Stimulated activated memory B cell treated with anti-CD40 and anti-IgM and Interleukin-4, amounts not matched to agents 10 μg/mL and 1 μg/mL and 100 μg/mL, for 72 hours (primary cell): ENCODE measurements at regions not wholly inside any gene's neighbourhood (a gene's known extent, or its start where the extent isn't known, plus 50 kb on each side); places are given as distances from the start of the nearest gene placed in this dataset.
A peak's percentile ranks its signal among the peaks of the same experiment; 100 is the strongest.

Experiments
- ATAC-seq: fragments of 150-1000 bp; cut with Tn5 transposase; 2 replicates; pipeline ENCODE4 v1.10.0; 2021
- H3K27ac Mint-ChIP-seq: one replicate; pipeline ENCODE4 v1.8.0; 2022; ENCODE audit warnings: mild to moderate bottlenecking, mixed read lengths
- H3K27me3 Mint-ChIP-seq: one replicate; pipeline ENCODE4 v1.8.0; 2022; ENCODE audit warnings: mixed read lengths
- H3K36me3 Mint-ChIP-seq: one replicate; pipeline ENCODE4 v1.8.0; 2022; ENCODE audit warnings: mixed read lengths
- H3K4me1 Mint-ChIP-seq: one replicate; pipeline ENCODE4 v1.8.0; 2022; ENCODE audit warnings: mixed read lengths
- H3K4me3 Mint-ChIP-seq: one replicate; pipeline ENCODE4 v1.8.0; 2022; ENCODE audit warnings: mild to moderate bottlenecking, moderate library complexity, mixed read lengths
- H3K9me3 Mint-ChIP-seq: one replicate; pipeline ENCODE4 v1.8.0; 2022; ENCODE audit warnings: mixed read lengths

- Mint-ChIP-seq H3K36me3 (no peaks in the 10 kb centered on the region), H3K4me3 (no peak overlapping the region), H3K9me3 (no peaks in the 10 kb centered on the region), H3K27me3 (no peaks in the 10 kb centered on the region), H3K4me1 (no peaks in the 10 kb centered on the region), H3K27ac (no peak overlapping the region)
- no peak for ATAC-seq
Measured at GRCh38 chr7:131164025-131164925, 163.4 kb upstream of the MKLN1 start.

GRCh38 chr7:131166066-131166465, 161.6 kb upstream of the MKLN1 start:
- no peaks in the 10 kb centered on the region for H3K36me3 Mint-ChIP-seq
- H3K27me3 Mint-ChIP-seq: no peaks in the 10 kb centered on the region
- H3K4me3 Mint-ChIP-seq: no peak overlapping the region
- H3K4me1 Mint-ChIP-seq: no peaks in the 10 kb centered on the region
- no peak for ATAC-seq
- no peak overlapping the region for H3K27ac Mint-ChIP-seq
- no peaks in the 10 kb centered on the region for H3K9me3 Mint-ChIP-seq

GRCh38 chr7:131170440-131171271, 157.0 kb upstream of the MKLN1 start:
- no peak overlapping the region for H3K27ac Mint-ChIP-seq
- no peaks in the 10 kb centered on the region for H3K36me3 Mint-ChIP-seq
- no peaks in the 10 kb centered on the region for H3K27me3 Mint-ChIP-seq
- H3K4me3 Mint-ChIP-seq: no peak overlapping the region
- no peaks in the 10 kb centered on the region for H3K4me1 Mint-ChIP-seq
- no peak for ATAC-seq
- H3K9me3 Mint-ChIP-seq: no peaks in the 10 kb centered on the region

- Mint-ChIP-seq H3K4me1 (no peaks in the 10 kb centered on the region), H3K27ac (no peak overlapping the region), H3K4me3 (no peak overlapping the region), H3K9me3 (no peaks in the 10 kb centered on the region), H3K36me3 (no peaks in the 10 kb centered on the region), H3K27me3 (no peaks in the 10 kb centered on the region)
- ATAC-seq: no peak
Measured at GRCh38 chr7:131173145-131173890, 154.4 kb upstream of the MKLN1 start.

- no peak for ATAC-seq
- Mint-ChIP-seq H3K4me1 (no peaks in the 10 kb centered on the region), H3K9me3 (no peaks in the 10 kb centered on the region), H3K36me3 (no peaks in the 10 kb centered on the region), H3K27ac (no peak overlapping the region), H3K4me3 (no peak overlapping the region), H3K27me3 (no peaks in the 10 kb centered on the region)
Measured at GRCh38 chr7:131174391-131174790, 153.3 kb upstream of the MKLN1 start.

GRCh38 chr7:131174855-131175254, 152.8 kb upstream of the MKLN1 start:
- Mint-ChIP-seq H3K36me3 (no peaks in the 10 kb centered on the region), H3K27ac (no peak overlapping the region), H3K4me3 (no peak overlapping the region), H3K9me3 (no peaks in the 10 kb centered on the region), H3K27me3 (no peaks in the 10 kb centered on the region), H3K4me1 (no peaks in the 10 kb centered on the region)
- ATAC-seq: no peak

- H3K27me3 Mint-ChIP-seq: no peaks in the 10 kb centered on the region
- ATAC-seq: no peak
- H3K36me3 Mint-ChIP-seq: no peaks in the 10 kb centered on the region
- no peak overlapping the region for H3K27ac Mint-ChIP-seq
- no peak overlapping the region for H3K4me3 Mint-ChIP-seq
- peaks cover 14% of the 10 kb centered on the region for H3K4me1 Mint-ChIP-seq
- no peaks in the 10 kb centered on the region for H3K9me3 Mint-ChIP-seq
Measured at GRCh38 chr7:131182446-131183058, 145.1 kb upstream of the MKLN1 start.

GRCh38 chr7:131183072-131183471, 144.6 kb upstream of the MKLN1 start:
- no peak overlapping the region for H3K4me3 Mint-ChIP-seq
- no peak overlapping the region for H3K27ac Mint-ChIP-seq
- no peaks in the 10 kb centered on the region for H3K9me3 Mint-ChIP-seq
- no peaks in the 10 kb centered on the region for H3K27me3 Mint-ChIP-seq
- ATAC-seq: no peak
- no peaks in the 10 kb centered on the region for H3K36me3 Mint-ChIP-seq
- peaks cover 14% of the 10 kb centered on the region for H3K4me1 Mint-ChIP-seq

GRCh38 chr7:131183611-131184119, 144.0 kb upstream of the MKLN1 start:
- Mint-ChIP-seq H3K27ac (no peak overlapping the region), H3K4me1 (peaks cover 19% of the 10 kb centered on the region), H3K27me3 (no peaks in the 10 kb centered on the region), H3K4me3 (no peak overlapping the region), H3K36me3 (no peaks in the 10 kb centered on the region), H3K9me3 (no peaks in the 10 kb centered on the region)
- no peak for ATAC-seq

GRCh38 chr7:131186816-131187215, 140.9 kb upstream of the MKLN1 start:
- Mint-ChIP-seq H3K4me1 (peaks cover 24% of the 10 kb centered on the region), H3K36me3 (no peaks in the 10 kb centered on the region), H3K4me3 (no peak overlapping the region), H3K27me3 (no peaks in the 10 kb centered on the region), H3K9me3 (no peaks in the 10 kb centered on the region), H3K27ac (no peak overlapping the region)
- ATAC-seq: no peak

- Mint-ChIP-seq H3K36me3 (no peaks in the 10 kb centered on the region), H3K27me3 (no peaks in the 10 kb centered on the region), H3K4me3 (no peak overlapping the region), H3K4me1 (peaks cover 16% of the 10 kb centered on the region), H3K27ac (peak overlapping the region; percentile 64), H3K9me3 (no peaks in the 10 kb centered on the region)
- peak; percentile 85 for ATAC-seq
Measured at GRCh38 chr7:131188367-131189339, 139.0 kb upstream of the MKLN1 start.

- H3K27me3 Mint-ChIP-seq: no peaks in the 10 kb centered on the region
- peaks cover 16% of the 10 kb centered on the region for H3K4me1 Mint-ChIP-seq
- peak overlapping the region; percentile 64 for H3K27ac Mint-ChIP-seq
- H3K36me3 Mint-ChIP-seq: no peaks in the 10 kb centered on the region
- no peaks in the 10 kb centered on the region for H3K9me3 Mint-ChIP-seq
- peak; percentile 55 for ATAC-seq
- no peak overlapping the region for H3K4me3 Mint-ChIP-seq
Measured at GRCh38 chr7:131189488-131189887, 138.2 kb upstream of the MKLN1 start.

- no peak for ATAC-seq
- Mint-ChIP-seq H3K27ac (no peak overlapping the region), H3K9me3 (no peaks in the 10 kb centered on the region), H3K4me3 (no peak overlapping the region), H3K4me1 (peaks cover 16% of the 10 kb centered on the region), H3K36me3 (no peaks in the 10 kb centered on the region), H3K27me3 (no peaks in the 10 kb centered on the region)
Measured at GRCh38 chr7:131190146-131190545, 137.5 kb upstream of the MKLN1 start.

GRCh38 chr7:131190581-131190980, 137.1 kb upstream of the MKLN1 start:
- Mint-ChIP-seq H3K36me3 (no peaks in the 10 kb centered on the region), H3K9me3 (no peaks in the 10 kb centered on the region), H3K4me3 (no peak overlapping the region), H3K4me1 (peaks cover 16% of the 10 kb centered on the region), H3K27me3 (no peaks in the 10 kb centered on the region), H3K27ac (no peak overlapping the region)
- no peak for ATAC-seq
